HL-60 (cell line): ENCODE measurements at regions not wholly inside any gene's neighbourhood (a gene's known extent, or its start where the extent isn't known, plus 50 kb on each side); places are given as distances from the start of the nearest gene placed in this dataset.

Experiments
- POLR2AphosphoS5 ChIP-seq: IDR thresholded peaks from 2 replicates; pipeline ENCODE4 v1.6.1; 2012; ENCODE audit warnings: low read depth
- TF ChIP-seq, protein P1 (sequence below): IDR thresholded peaks from one replicate; pipeline ENCODE4 v1.5.1; 2011; ENCODE audit warnings: low read length, control low read depth, inconsistent platforms; ENCODE audit not compliant: insufficient read depth
- TF ChIP-seq, protein P2 (sequence below): IDR thresholded peaks from 2 replicates; pipeline ENCODE4 v1.6.1; 2012; ENCODE audit warnings: low read depth; ENCODE audit not compliant: insufficient replicate concordance

DNA sequence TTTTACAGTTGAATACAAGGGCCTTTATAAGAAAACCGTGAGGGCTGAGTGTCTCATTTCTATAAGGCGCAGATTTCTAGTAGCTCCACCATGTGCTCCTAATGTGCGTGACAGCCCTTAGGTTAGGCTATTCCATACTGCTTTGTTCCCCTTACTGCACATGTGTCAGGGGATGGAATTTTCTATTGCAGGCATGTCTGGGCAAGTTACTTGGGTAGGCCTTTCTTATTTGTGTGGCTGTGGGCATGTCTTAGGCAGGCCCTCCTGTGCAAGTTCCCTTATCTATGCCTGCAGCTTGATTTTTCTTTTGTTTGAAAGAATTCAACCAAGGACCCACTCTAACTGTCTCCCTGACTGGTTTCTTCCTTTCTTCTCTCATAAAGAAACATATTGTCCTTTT lies 434.2 kb upstream of the CNTN3 start:
- TF ChIP-seq, protein P1, sequence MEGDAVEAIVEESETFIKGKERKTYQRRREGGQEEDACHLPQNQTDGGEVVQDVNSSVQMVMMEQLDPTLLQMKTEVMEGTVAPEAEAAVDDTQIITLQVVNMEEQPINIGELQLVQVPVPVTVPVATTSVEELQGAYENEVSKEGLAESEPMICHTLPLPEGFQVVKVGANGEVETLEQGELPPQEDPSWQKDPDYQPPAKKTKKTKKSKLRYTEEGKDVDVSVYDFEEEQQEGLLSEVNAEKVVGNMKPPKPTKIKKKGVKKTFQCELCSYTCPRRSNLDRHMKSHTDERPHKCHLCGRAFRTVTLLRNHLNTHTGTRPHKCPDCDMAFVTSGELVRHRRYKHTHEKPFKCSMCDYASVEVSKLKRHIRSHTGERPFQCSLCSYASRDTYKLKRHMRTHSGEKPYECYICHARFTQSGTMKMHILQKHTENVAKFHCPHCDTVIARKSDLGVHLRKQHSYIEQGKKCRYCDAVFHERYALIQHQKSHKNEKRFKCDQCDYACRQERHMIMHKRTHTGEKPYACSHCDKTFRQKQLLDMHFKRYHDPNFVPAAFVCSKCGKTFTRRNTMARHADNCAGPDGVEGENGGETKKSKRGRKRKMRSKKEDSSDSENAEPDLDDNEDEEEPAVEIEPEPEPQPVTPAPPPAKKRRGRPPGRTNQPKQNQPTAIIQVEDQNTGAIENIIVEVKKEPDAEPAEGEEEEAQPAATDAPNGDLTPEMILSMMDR = no peak
- TF ChIP-seq, protein P2, sequence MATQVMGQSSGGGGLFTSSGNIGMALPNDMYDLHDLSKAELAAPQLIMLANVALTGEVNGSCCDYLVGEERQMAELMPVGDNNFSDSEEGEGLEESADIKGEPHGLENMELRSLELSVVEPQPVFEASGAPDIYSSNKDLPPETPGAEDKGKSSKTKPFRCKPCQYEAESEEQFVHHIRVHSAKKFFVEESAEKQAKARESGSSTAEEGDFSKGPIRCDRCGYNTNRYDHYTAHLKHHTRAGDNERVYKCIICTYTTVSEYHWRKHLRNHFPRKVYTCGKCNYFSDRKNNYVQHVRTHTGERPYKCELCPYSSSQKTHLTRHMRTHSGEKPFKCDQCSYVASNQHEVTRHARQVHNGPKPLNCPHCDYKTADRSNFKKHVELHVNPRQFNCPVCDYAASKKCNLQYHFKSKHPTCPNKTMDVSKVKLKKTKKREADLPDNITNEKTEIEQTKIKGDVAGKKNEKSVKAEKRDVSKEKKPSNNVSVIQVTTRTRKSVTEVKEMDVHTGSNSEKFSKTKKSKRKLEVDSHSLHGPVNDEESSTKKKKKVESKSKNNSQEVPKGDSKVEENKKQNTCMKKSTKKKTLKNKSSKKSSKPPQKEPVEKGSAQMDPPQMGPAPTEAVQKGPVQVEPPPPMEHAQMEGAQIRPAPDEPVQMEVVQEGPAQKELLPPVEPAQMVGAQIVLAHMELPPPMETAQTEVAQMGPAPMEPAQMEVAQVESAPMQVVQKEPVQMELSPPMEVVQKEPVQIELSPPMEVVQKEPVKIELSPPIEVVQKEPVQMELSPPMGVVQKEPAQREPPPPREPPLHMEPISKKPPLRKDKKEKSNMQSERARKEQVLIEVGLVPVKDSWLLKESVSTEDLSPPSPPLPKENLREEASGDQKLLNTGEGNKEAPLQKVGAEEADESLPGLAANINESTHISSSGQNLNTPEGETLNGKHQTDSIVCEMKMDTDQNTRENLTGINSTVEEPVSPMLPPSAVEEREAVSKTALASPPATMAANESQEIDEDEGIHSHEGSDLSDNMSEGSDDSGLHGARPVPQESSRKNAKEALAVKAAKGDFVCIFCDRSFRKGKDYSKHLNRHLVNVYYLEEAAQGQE = no peak
- no peak for TF ChIP-seq POLR2AphosphoS5
